ENCODE measurements at regions not wholly inside any gene's neighbourhood (a gene's known extent, or its start where the extent isn't known, plus 50 kb on each side); places are given as distances from the start of the nearest gene placed in this dataset.
A peak's percentile ranks its signal among the peaks of the same experiment; 100 is the strongest.

GRCh38 chr2:144233317-144233716 lies 286.6 kb downstream of the ZEB2 start:
- H3K27me3 Mint-ChIP-seq (ENCODE audit: unreplicated experiment): no peaks in the 10 kb centered on the region
- BruUV-seq (replicated peaks): no TSS peak
- intact Hi-C loops (cut with micrococcal nuclease; ENCODE audit: unreplicated experiment): no loop called here
- no peak for TF ChIP-seq CTCF (IDR thresholded peaks at IDR 0.05; ENCODE audit: unreplicated experiment)
- CTCF ChIA-PET: no interaction called here
- no peaks in the 10 kb centered on the region for H3K36me3 Mint-ChIP-seq (ENCODE audit: insufficient read depth, unreplicated experiment)
- H3K4me3 Mint-ChIP-seq (ENCODE audit: low read depth, unreplicated experiment): no peak overlapping the region
- peaks cover 6% of the 10 kb centered on the region for H3K4me1 Mint-ChIP-seq (ENCODE audit: low read depth, unreplicated experiment)
- DNase-seq: no peak
- no peak overlapping the region for H3K27ac Mint-ChIP-seq (ENCODE audit: unreplicated experiment)
- H3K9me3 Mint-ChIP-seq (ENCODE audit: low read depth, unreplicated experiment): no peaks in the 10 kb centered on the region

DNA sequence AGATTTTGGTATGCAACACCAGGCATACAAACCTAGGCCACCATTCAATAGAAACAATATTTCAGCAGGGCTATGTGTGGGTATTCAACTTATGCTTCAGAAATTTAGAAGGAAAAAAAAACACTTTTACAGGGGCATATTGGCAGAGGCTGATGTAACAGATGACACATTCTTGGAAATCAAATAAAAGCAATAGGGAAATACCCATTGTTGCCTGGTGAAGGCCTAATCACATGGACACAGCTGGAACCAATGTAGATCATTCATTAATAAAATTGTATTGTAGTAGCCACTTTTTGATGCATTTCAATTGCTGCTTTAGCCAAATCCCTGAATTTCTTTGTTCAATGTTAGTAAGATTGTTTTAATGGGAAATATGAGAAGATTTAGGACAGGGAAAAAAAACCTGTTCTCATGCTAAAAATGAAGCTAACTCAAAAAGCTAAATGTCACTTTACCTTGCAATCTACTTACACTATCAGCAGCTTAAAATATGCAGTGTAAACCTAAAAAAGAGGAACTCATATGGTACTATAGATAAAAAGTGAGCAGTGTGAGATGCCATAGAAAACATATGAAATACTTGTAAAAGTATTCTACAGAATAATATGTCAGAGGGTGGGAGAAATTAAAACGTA lies 289.4 kb downstream of the ZEB2 start:
- Mint-ChIP-seq H3K4me1 (ENCODE audit: low read depth, unreplicated experiment) (peaks cover 6% of the 10 kb centered on the region), H3K27ac (ENCODE audit: unreplicated experiment) (peak overlapping the region; percentile 75)
- CTCF ChIA-PET: no interaction called here

GRCh38 chr2:144230033-144230432 lies 289.9 kb downstream of the ZEB2 start:
- BruUV-seq (replicated peaks): TSS peak; percentile 66
- H3K36me3 Mint-ChIP-seq (ENCODE audit: insufficient read depth, unreplicated experiment): no peaks in the 10 kb centered on the region
- no peak for DNase-seq
- peaks cover 6% of the 10 kb centered on the region for H3K4me1 Mint-ChIP-seq (ENCODE audit: low read depth, unreplicated experiment)
- no peaks in the 10 kb centered on the region for H3K27me3 Mint-ChIP-seq (ENCODE audit: unreplicated experiment)
- no peak overlapping the region for H3K4me3 Mint-ChIP-seq (ENCODE audit: low read depth, unreplicated experiment)
- no peaks in the 10 kb centered on the region for H3K9me3 Mint-ChIP-seq (ENCODE audit: low read depth, unreplicated experiment)
- peak overlapping the region; percentile 75 for H3K27ac Mint-ChIP-seq (ENCODE audit: unreplicated experiment)
- CTCF ChIA-PET: no interaction called here
- no peak for TF ChIP-seq CTCF (IDR thresholded peaks at IDR 0.05; ENCODE audit: unreplicated experiment)
- intact Hi-C loops (cut with micrococcal nuclease; ENCODE audit: unreplicated experiment): no loop called here

More for the DNA sequence above, 289.4 kb downstream of the ZEB2 start:
- Mint-ChIP-seq H3K9me3 (ENCODE audit: low read depth, unreplicated experiment) (no peaks in the 10 kb centered on the region), H3K36me3 (ENCODE audit: insufficient read depth, unreplicated experiment) (no peaks in the 10 kb centered on the region), H3K4me3 (ENCODE audit: low read depth, unreplicated experiment) (no peak overlapping the region), H3K27me3 (ENCODE audit: unreplicated experiment) (no peaks in the 10 kb centered on the region)
- intact Hi-C loops (cut with micrococcal nuclease; ENCODE audit: unreplicated experiment): no loop called here
- TF ChIP-seq CTCF (IDR thresholded peaks at IDR 0.05; ENCODE audit: unreplicated experiment): no peak
- BruUV-seq (replicated peaks): no TSS peak
- no peak for DNase-seq

GRCh38 chr2:144229296-144229695 lies 290.6 kb downstream of the ZEB2 start:
- CTCF ChIA-PET: no interaction called here
- no TSS peak for BruUV-seq (replicated peaks)
- Mint-ChIP-seq H3K27me3 (ENCODE audit: unreplicated experiment) (no peaks in the 10 kb centered on the region), H3K27ac (ENCODE audit: unreplicated experiment) (peak overlapping the region; percentile 64), H3K4me1 (ENCODE audit: low read depth, unreplicated experiment) (peaks cover 6% of the 10 kb centered on the region), H3K36me3 (ENCODE audit: insufficient read depth, unreplicated experiment) (no peaks in the 10 kb centered on the region), H3K4me3 (ENCODE audit: low read depth, unreplicated experiment) (no peak overlapping the region), H3K9me3 (ENCODE audit: low read depth, unreplicated experiment) (no peaks in the 10 kb centered on the region)
- TF ChIP-seq CTCF (IDR thresholded peaks at IDR 0.05; ENCODE audit: unreplicated experiment): no peak
- DNase-seq: no peak
- intact Hi-C loops (cut with micrococcal nuclease; ENCODE audit: unreplicated experiment): no loop called here
